ENCODE measurements at regions not wholly inside any gene's neighbourhood (a gene's known extent, or its start where the extent isn't known, plus 50 kb on each side); places are given as distances from the start of the nearest gene placed in this dataset.

- Mint-ChIP-seq H3K9me3 (no peaks in the 10 kb centered on the region), H3K36me3 (no peaks in the 10 kb centered on the region), H3K27me3 (peaks cover 3% of the 10 kb centered on the region), H3K27ac (no peak overlapping the region), H3K4me3 (no peak overlapping the region), H3K4me1 (peaks cover 0 to 1% (median 0%) of the 10 kb centered on the region in 3 donors)
Measured at GRCh38 chr7:115883629-115884028, 146.9 kb downstream of the TFEC start.

GRCh38 chr7:115881476-115881875 lies 149.1 kb downstream of the TFEC start:
- no peaks in the 10 kb centered on the region for H3K4me1 Mint-ChIP-seq
- H3K4me3 Mint-ChIP-seq: no peak overlapping the region
- peaks cover 6% of the 10 kb centered on the region for H3K27me3 Mint-ChIP-seq
- H3K9me3 Mint-ChIP-seq: no peaks in the 10 kb centered on the region
- H3K27ac Mint-ChIP-seq: no peak overlapping the region
- H3K36me3 Mint-ChIP-seq: no peaks in the 10 kb centered on the region

GRCh38 chr7:115879171-115879570 lies 151.4 kb downstream of the TFEC start:
- Mint-ChIP-seq H3K4me3 (no peak overlapping the region), H3K4me1 (no peaks in the 10 kb centered on the region), H3K27me3 (peaks cover 6% of the 10 kb centered on the region), H3K9me3 (no peaks in the 10 kb centered on the region), H3K27ac (no peak overlapping the region), H3K36me3 (peaks cover 2% of the 10 kb centered on the region)

GRCh38 chr7:115869801-115870200 lies 160.8 kb downstream of the TFEC start:
- H3K9me3 Mint-ChIP-seq: no peaks in the 10 kb centered on the region
- no peaks in the 10 kb centered on the region for H3K27me3 Mint-ChIP-seq
- no peak overlapping the region for H3K27ac Mint-ChIP-seq
- no peaks in the 10 kb centered on the region for H3K4me1 Mint-ChIP-seq
- H3K36me3 Mint-ChIP-seq: no peaks in the 10 kb centered on the region
- no peak overlapping the region for H3K4me3 Mint-ChIP-seq

- Mint-ChIP-seq H3K4me1 (peaks cover 0 to 4% (median 0%) of the 10 kb centered on the region in 3 donors), H3K27me3 (no peaks in the 10 kb centered on the region), H3K27ac (no peak overlapping the region)
Measured at GRCh38 chr7:115869190-115869589, 161.4 kb downstream of the TFEC start.

GRCh38 chr7:115868369-115868768 lies 162.2 kb downstream of the TFEC start:
- Mint-ChIP-seq H3K4me3 (no peak overlapping the region), H3K4me1 (peaks cover 0 to 9% (median 0%) of the 10 kb centered on the region in 3 donors), H3K36me3 (no peaks in the 10 kb centered on the region), H3K27me3 (no peaks in the 10 kb centered on the region), H3K9me3 (no peaks in the 10 kb centered on the region), H3K27ac (no peak overlapping the region)

More at GRCh38 chr7:115869190-115869589, 161.4 kb downstream of the TFEC start:
- Mint-ChIP-seq H3K9me3 (no peaks in the 10 kb centered on the region), H3K4me3 (no peak overlapping the region), H3K36me3 (no peaks in the 10 kb centered on the region)

GRCh38 chr7:115864082-115864481 lies 166.5 kb downstream of the TFEC start:
- Mint-ChIP-seq H3K4me3 (no peak overlapping the region), H3K27me3 (no peaks in the 10 kb centered on the region), H3K9me3 (no peaks in the 10 kb centered on the region), H3K36me3 (no peaks in the 10 kb centered on the region), H3K4me1 (peaks cover 0 to 9% (median 0%) of the 10 kb centered on the region in 3 donors), H3K27ac (no peak overlapping the region)

- Mint-ChIP-seq H3K9me3 (no peaks in the 10 kb centered on the region), H3K4me3 (no peak overlapping the region), H3K4me1 (no peaks in the 10 kb centered on the region), H3K27me3 (peaks cover under 1% of the 10 kb centered on the region), H3K36me3 (no peaks in the 10 kb centered on the region), H3K27ac (no peak overlapping the region)
Measured at GRCh38 chr7:115851291-115851690, 179.3 kb downstream of the TFEC start.

- no peaks in the 10 kb centered on the region for H3K36me3 Mint-ChIP-seq
- no peaks in the 10 kb centered on the region for H3K27me3 Mint-ChIP-seq
- no peaks in the 10 kb centered on the region for H3K9me3 Mint-ChIP-seq
- no peak overlapping the region for H3K4me3 Mint-ChIP-seq
- no peak overlapping the region for H3K27ac Mint-ChIP-seq
- H3K4me1 Mint-ChIP-seq: no peaks in the 10 kb centered on the region
Measured at GRCh38 chr7:115850774-115851173, 179.8 kb downstream of the TFEC start.

GRCh38 chr7:115844857-115845256 lies 185.7 kb downstream of the TFEC start:
- H3K4me3 Mint-ChIP-seq: no peak overlapping the region
- no peaks in the 10 kb centered on the region for H3K36me3 Mint-ChIP-seq
- peak overlapping the region in 1 of 3 donors; percentile 59 for H3K27ac Mint-ChIP-seq
- H3K4me1 Mint-ChIP-seq: no peaks in the 10 kb centered on the region
- H3K27me3 Mint-ChIP-seq: no peaks in the 10 kb centered on the region
- H3K9me3 Mint-ChIP-seq: no peaks in the 10 kb centered on the region

GRCh38 chr7:115840702-115841101 lies 189.9 kb downstream of the TFEC start:
- H3K36me3 Mint-ChIP-seq: no peaks in the 10 kb centered on the region

GRCh38 chr7:115838829-115839228 lies 191.7 kb downstream of the TFEC start:
- H3K9me3 Mint-ChIP-seq: no peaks in the 10 kb centered on the region
- H3K4me3 Mint-ChIP-seq: no peak overlapping the region
- H3K27ac Mint-ChIP-seq: no peak overlapping the region
- H3K36me3 Mint-ChIP-seq: no peaks in the 10 kb centered on the region
- no peaks in the 10 kb centered on the region for H3K4me1 Mint-ChIP-seq
- peaks cover 2% of the 10 kb centered on the region for H3K27me3 Mint-ChIP-seq

More at GRCh38 chr7:115840702-115841101, 189.9 kb downstream of the TFEC start:
- peaks cover 2% of the 10 kb centered on the region for H3K27me3 Mint-ChIP-seq
- no peaks in the 10 kb centered on the region for H3K4me1 Mint-ChIP-seq
- no peaks in the 10 kb centered on the region for H3K9me3 Mint-ChIP-seq
- no peak overlapping the region for H3K27ac Mint-ChIP-seq
- H3K4me3 Mint-ChIP-seq: no peak overlapping the region

- Mint-ChIP-seq H3K4me1 (no peaks in the 10 kb centered on the region), H3K36me3 (no peaks in the 10 kb centered on the region), H3K9me3 (peaks cover 0 to 2% (median 0%) of the 10 kb centered on the region in 3 donors), H3K4me3 (no peak overlapping the region), H3K27me3 (no peaks in the 10 kb centered on the region), H3K27ac (no peak overlapping the region)
Measured at GRCh38 chr7:115831371-115831770, 199.2 kb downstream of the TFEC start.

- Mint-ChIP-seq H3K36me3 (no peaks in the 10 kb centered on the region), H3K4me3 (no peak overlapping the region), H3K27ac (no peak overlapping the region), H3K4me1 (no peaks in the 10 kb centered on the region), H3K27me3 (no peaks in the 10 kb centered on the region), H3K9me3 (peaks cover 0 to 2% (median 0%) of the 10 kb centered on the region in 3 donors)
Measured at GRCh38 chr7:115827305-115828045, 203.1 kb downstream of the TFEC start.

- H3K36me3 Mint-ChIP-seq: no peaks in the 10 kb centered on the region
- H3K4me1 Mint-ChIP-seq: no peaks in the 10 kb centered on the region
- peaks cover 0 to 2% (median 0%) of the 10 kb centered on the region in 3 donors for H3K9me3 Mint-ChIP-seq
- no peak overlapping the region for H3K27ac Mint-ChIP-seq
- H3K4me3 Mint-ChIP-seq: no peak overlapping the region
- no peaks in the 10 kb centered on the region for H3K27me3 Mint-ChIP-seq
Measured at GRCh38 chr7:115825456-115826115, 205.0 kb downstream of the TFEC start.

GRCh38 chr7:115822801-115823200 lies 207.8 kb downstream of the TFEC start:
- Mint-ChIP-seq H3K4me3 (no peak overlapping the region), H3K4me1 (no peaks in the 10 kb centered on the region), H3K27ac (no peak overlapping the region), H3K9me3 (no peaks in the 10 kb centered on the region), H3K27me3 (no peaks in the 10 kb centered on the region), H3K36me3 (peaks cover 1% of the 10 kb centered on the region)

Measured in IgD-negative memory B cell (primary cell).